ENCODE measurements at regions not wholly inside any gene's neighbourhood (a gene's known extent, or its start where the extent isn't known, plus 50 kb on each side); places are given as distances from the start of the nearest gene placed in this dataset.

GRCh38 chr1:194117582-194117981, 931.2 kb upstream of the B3GALT2 start:
- H3K9me3 Mint-ChIP-seq = no peaks in the 10 kb centered on the region
- no peak overlapping the region for H3K4me3 Mint-ChIP-seq
- no peak overlapping the region for H3K27ac Mint-ChIP-seq
- H3K36me3 Mint-ChIP-seq (ENCODE audit: low read depth) = no peaks in the 10 kb centered on the region
- TF ChIP-seq CTCF (IDR thresholded peaks at IDR 0.05) = no peak
- H3K27me3 Mint-ChIP-seq (ENCODE audit: insufficient read depth) = no peaks in the 10 kb centered on the region
- H3K4me1 Mint-ChIP-seq (ENCODE audit: low read depth) = no peaks in the 10 kb centered on the region
- DNase-seq = no peak

- no peak for TF ChIP-seq CTCF (IDR thresholded peaks at IDR 0.05)
- DNase-seq = no peak
- Mint-ChIP-seq H3K4me1 (ENCODE audit: low read depth) (no peaks in the 10 kb centered on the region), H3K36me3 (ENCODE audit: low read depth) (no peaks in the 10 kb centered on the region), H3K9me3 (no peaks in the 10 kb centered on the region), H3K4me3 (no peak overlapping the region), H3K27me3 (ENCODE audit: insufficient read depth) (no peaks in the 10 kb centered on the region), H3K27ac (no peak overlapping the region)
These were observed 927.9 kb upstream of the B3GALT2 start for GRCh38 chr1:194114288-194114687.

DNA sequence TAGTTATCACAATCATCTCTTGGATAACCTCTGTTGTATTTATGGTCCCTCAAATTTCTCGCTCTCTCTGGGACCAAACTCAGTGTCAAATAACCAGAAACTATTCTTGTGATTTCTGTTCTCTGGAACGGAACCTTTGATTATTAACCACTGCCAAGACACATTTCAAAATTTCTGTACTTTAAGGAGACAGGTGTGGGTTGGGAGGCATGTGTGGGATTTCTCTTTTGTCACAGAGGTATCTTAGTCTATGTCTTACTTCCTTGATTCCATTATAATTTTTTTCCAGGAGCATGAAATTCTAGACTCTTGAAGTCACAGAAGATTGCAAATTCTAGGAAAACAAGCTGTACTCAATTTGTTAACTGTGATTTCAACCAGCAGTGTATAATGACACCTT, 919.0 kb upstream of the B3GALT2 start:
- Mint-ChIP-seq H3K9me3 (no peaks in the 10 kb centered on the region), H3K27ac (no peak overlapping the region), H3K36me3 (ENCODE audit: low read depth) (no peaks in the 10 kb centered on the region), H3K4me1 (ENCODE audit: low read depth) (no peaks in the 10 kb centered on the region), H3K27me3 (ENCODE audit: insufficient read depth) (no peaks in the 10 kb centered on the region), H3K4me3 (no peak overlapping the region)
- no peak for TF ChIP-seq CTCF (IDR thresholded peaks at IDR 0.05)
- no peak for DNase-seq

- no peak for DNase-seq
- H3K27ac Mint-ChIP-seq = no peak overlapping the region
- no peaks in the 10 kb centered on the region for H3K4me1 Mint-ChIP-seq (ENCODE audit: low read depth)
- no peak for TF ChIP-seq CTCF (IDR thresholded peaks at IDR 0.05)
- H3K4me3 Mint-ChIP-seq = no peak overlapping the region
- H3K36me3 Mint-ChIP-seq (ENCODE audit: low read depth) = no peaks in the 10 kb centered on the region
- no peaks in the 10 kb centered on the region for H3K27me3 Mint-ChIP-seq (ENCODE audit: insufficient read depth)
- no peaks in the 10 kb centered on the region for H3K9me3 Mint-ChIP-seq
These were observed 917.9 kb upstream of the B3GALT2 start for GRCh38 chr1:194104247-194104844.

DNA sequence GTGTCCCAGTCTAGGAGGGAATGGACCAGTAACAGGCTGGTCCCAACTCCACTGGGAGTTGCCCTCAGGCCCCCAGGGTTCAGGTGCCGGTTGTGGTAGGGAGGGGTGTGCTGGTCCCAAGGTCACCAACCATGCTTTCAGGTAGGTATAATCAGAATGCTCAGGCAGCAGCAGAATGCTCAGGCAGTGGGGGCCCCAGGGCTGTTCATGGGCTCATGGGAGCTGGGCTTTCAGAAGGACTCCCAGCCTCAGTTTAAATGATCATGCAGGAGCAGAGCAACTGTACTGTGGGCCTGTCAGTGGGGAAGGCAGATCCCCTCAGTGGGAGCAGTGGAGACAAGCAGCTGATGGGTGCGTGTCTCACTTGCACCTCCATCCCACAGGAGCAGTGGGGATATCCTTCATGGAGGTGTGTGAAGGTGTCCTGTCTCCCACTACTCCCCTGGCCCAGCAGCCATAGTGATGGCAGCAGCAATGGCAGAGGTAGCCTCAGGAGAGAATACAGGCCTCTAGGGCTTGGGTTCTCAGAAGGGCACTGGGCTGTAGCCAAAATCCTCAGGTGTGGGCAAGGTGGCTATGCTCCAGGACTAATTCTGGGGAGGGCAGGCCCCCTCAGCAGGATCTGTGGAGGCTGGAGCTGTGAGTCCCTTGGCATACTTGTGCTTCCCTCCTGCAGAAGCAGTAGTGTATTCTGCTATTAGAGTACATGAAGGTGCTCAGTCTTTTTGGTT, 917.3 kb upstream of the B3GALT2 start:
- no peaks in the 10 kb centered on the region for H3K9me3 Mint-ChIP-seq
- no peaks in the 10 kb centered on the region for H3K36me3 Mint-ChIP-seq (ENCODE audit: low read depth)
- H3K4me1 Mint-ChIP-seq (ENCODE audit: low read depth) = no peaks in the 10 kb centered on the region
- no peak for DNase-seq
- no peaks in the 10 kb centered on the region for H3K27me3 Mint-ChIP-seq (ENCODE audit: insufficient read depth)
- no peak overlapping the region for H3K4me3 Mint-ChIP-seq
- H3K27ac Mint-ChIP-seq = no peak overlapping the region
- TF ChIP-seq CTCF (IDR thresholded peaks at IDR 0.05) = no peak
